Colonic mucosa (tissue), 4 donors: ENCODE measurements at regions not wholly inside any gene's neighbourhood (a gene's known extent, or its start where the extent isn't known, plus 50 kb on each side); places are given as distances from the start of the nearest gene placed in this dataset.

ENCODE experiments used
- DNase-seq: peaks from one replicate; pipeline ENCODE4 v3.0.0-alpha.2; 2020
- H3K27ac ChIP-seq: fragments of 200-600 bp; one replicate; pipeline ENCODE4 v1.8.0; 2021
- H3K27me3 ChIP-seq: fragments of 200-600 bp; one replicate; pipeline ENCODE4 v1.8.0; 2021
- H3K36me3 ChIP-seq: fragments of 200-600 bp; one replicate; pipeline ENCODE4 v1.8.0; 2021
- H3K4me1 ChIP-seq: fragments of 200-600 bp; one replicate; pipeline ENCODE4 v1.8.0; 2021; ENCODE audit warnings: mild to moderate bottlenecking
- H3K4me3 ChIP-seq: fragments of 200-600 bp; one replicate; pipeline ENCODE4 v1.8.0; 2021
- H3K9ac ChIP-seq, 2 donors: one replicate each; pipeline ENCODE4 v1.7.0; 2013; ENCODE audit warnings: control low read depth in 2 of 2, low read depth in 2 of 2, low read length in 2 of 2
- H3K9me3 ChIP-seq: fragments of 200-600 bp; one replicate; pipeline ENCODE4 v1.8.0; 2021
- CTCF ChIP-seq: fragments of 200-600 bp; IDR thresholded peaks from one replicate; pipeline ENCODE4 v1.8.0; 2022; ENCODE audit warnings: antibody characterized with exemption, mild to moderate bottlenecking
- intact Hi-C: fragments of 100-400 bp; cut with DNase I; formaldehyde crosslinking; loops from one replicate; pipeline ENCODE4 v1.14.1; 2022
- donor health status: healthy.
- donor health status: DM: no; HTN: no; CAD: no.
- donor health status: DM: no; HTN: no; CAD: no.

GRCh38 chrX:121903961-121904360 is 856.6 kb downstream of the GLUD2 start:
- no peak for DNase-seq
- Histone ChIP-seq H3K9me3 (no peaks in the 10 kb centered on the region), H3K4me1 (no peaks in the 10 kb centered on the region), H3K9ac (no peak overlapping the region), H3K4me3 (no peak overlapping the region), H3K27me3 (no peaks in the 10 kb centered on the region), H3K36me3 (no peaks in the 10 kb centered on the region), H3K27ac (no peak overlapping the region)
- intact Hi-C loops: no loop called here
- TF ChIP-seq CTCF: no peak

GRCh38 chrX:121921258-121921657 is 873.8 kb downstream of the GLUD2 start:
- Histone ChIP-seq H3K27me3 (no peaks in the 10 kb centered on the region), H3K27ac (no peak overlapping the region), H3K4me1 (no peaks in the 10 kb centered on the region), H3K9ac (no peak overlapping the region), H3K4me3 (no peak overlapping the region), H3K9me3 (no peaks in the 10 kb centered on the region), H3K36me3 (no peaks in the 10 kb centered on the region)
- no peak for DNase-seq
- no peak for TF ChIP-seq CTCF
- intact Hi-C loops: no loop called here

GRCh38 chrX:121931567-121931966 is 884.2 kb downstream of the GLUD2 start:
- Histone ChIP-seq H3K27me3 (no peaks in the 10 kb centered on the region), H3K36me3 (no peaks in the 10 kb centered on the region), H3K9me3 (no peaks in the 10 kb centered on the region), H3K9ac (no peak overlapping the region), H3K27ac (no peak overlapping the region), H3K4me3 (no peak overlapping the region), H3K4me1 (no peaks in the 10 kb centered on the region)
- DNase-seq: no peak
- intact Hi-C loops: no loop called here
- TF ChIP-seq CTCF: no peak

- TF ChIP-seq CTCF: no peak
- intact Hi-C loops: no loop called here
- Histone ChIP-seq H3K9ac (no peak overlapping the region), H3K27me3 (no peaks in the 10 kb centered on the region), H3K36me3 (no peaks in the 10 kb centered on the region), H3K4me1 (no peaks in the 10 kb centered on the region), H3K4me3 (no peak overlapping the region), H3K9me3 (no peaks in the 10 kb centered on the region), H3K27ac (no peak overlapping the region)
- DNase-seq: no peak
These were observed 885.3 kb downstream of the GLUD2 start for GRCh38 chrX:121932688-121933087.

- Histone ChIP-seq H3K9ac (no peak overlapping the region), H3K4me1 (no peaks in the 10 kb centered on the region), H3K4me3 (no peak overlapping the region), H3K27ac (no peak overlapping the region), H3K36me3 (no peaks in the 10 kb centered on the region), H3K9me3 (no peaks in the 10 kb centered on the region), H3K27me3 (no peaks in the 10 kb centered on the region)
- no peak for DNase-seq
- intact Hi-C loops: no loop called here
- TF ChIP-seq CTCF: no peak
These were observed 901.8 kb downstream of the GLUD2 start for GRCh38 chrX:121949041-121949760.
